Calu3 (cell line): ENCODE measurements at regions not wholly inside any gene's neighbourhood (a gene's known extent, or its start where the extent isn't known, plus 50 kb on each side); places are given as distances from the start of the nearest gene placed in this dataset.
"Not testable (repeated sequence)": the region's sequence is repeated elsewhere in the genome, so short reads cannot be mapped to it uniquely, and the experiment has no call there.

ENCODE experiments used
- BruUV-seq: library from RNA; stranded (reverse); fragments of 400-500 nt; replicated peaks from 2 replicates; lab custom pipeline; 2021; lab: Mats Ljungman, UMichigan
- CTCF ChIA-PET: fragments of 300-600 bp; sonication (Branson Sonifier 250); formaldehyde crosslinking; loops from one replicate; lab custom pipeline; 2022; ENCODE audit warnings: antibody characterized with exemption; lab: Charles Lee
- DNase-seq: peaks from one replicate; pipeline ENCODE4 v3.0.0; 2022
- H3K27ac Mint-ChIP-seq: one replicate; pipeline ENCODE4 v1.8.0; 2022; ENCODE audit warnings: mixed read lengths; ENCODE audit not compliant: unreplicated experiment
- H3K27me3 Mint-ChIP-seq: one replicate; pipeline ENCODE4 v1.8.0; 2022; ENCODE audit warnings: mixed read lengths; ENCODE audit not compliant: unreplicated experiment
- H3K36me3 Mint-ChIP-seq: one replicate; pipeline ENCODE4 v1.8.0; 2022; ENCODE audit warnings: mild to moderate bottlenecking, moderate library complexity, mixed read lengths; ENCODE audit not compliant: insufficient read depth, unreplicated experiment
- H3K4me1 Mint-ChIP-seq: one replicate; pipeline ENCODE4 v1.8.0; 2022; ENCODE audit warnings: mild to moderate bottlenecking, low read depth, mixed read lengths; ENCODE audit not compliant: unreplicated experiment
- H3K4me3 Mint-ChIP-seq: one replicate; pipeline ENCODE4 v1.8.0; 2022; ENCODE audit warnings: mild to moderate bottlenecking, low read depth, moderate library complexity, mixed read lengths; ENCODE audit not compliant: unreplicated experiment
- H3K9me3 Mint-ChIP-seq: one replicate; pipeline ENCODE4 v1.8.0; 2022; ENCODE audit warnings: low read depth, mixed read lengths; ENCODE audit not compliant: unreplicated experiment
- intact Hi-C: fragments of 100-400 bp; cut with micrococcal nuclease; formaldehyde crosslinking; loops from one replicate; pipeline ENCODE4 v1.10.0; 2022; ENCODE audit not compliant: unreplicated experiment
- TF ChIP-seq, protein P1 (sequence below): fragments of 200-600 bp; IDR thresholded peaks from one replicate; pipeline ENCODE4 v1.8.0; 2022; ENCODE audit warnings: antibody characterized with exemption; ENCODE audit not compliant: unreplicated experiment

DNA sequence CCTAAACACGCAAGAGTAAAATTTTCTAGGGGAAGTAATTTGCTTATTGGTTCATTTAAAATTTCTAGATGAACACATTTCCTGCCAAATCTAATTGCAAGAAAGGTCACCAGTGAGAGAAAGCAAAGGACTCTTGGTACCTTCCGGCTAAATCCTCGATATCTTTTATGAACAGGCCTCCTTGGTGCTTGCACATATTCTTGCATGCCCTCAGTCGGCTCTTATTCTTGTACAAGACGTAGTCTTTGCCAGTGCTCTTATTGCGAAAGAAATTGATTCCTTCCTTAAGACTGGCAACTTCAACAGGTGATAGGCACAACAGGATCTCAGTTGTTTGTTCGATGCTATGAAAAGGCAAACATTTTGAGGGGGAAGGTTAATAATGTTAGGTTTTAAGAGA is 141.7 kb upstream of the CARMIL1 start:
- no peak for DNase-seq
- Mint-ChIP-seq H3K36me3 (peaks cover 5% of the 10 kb centered on the region), H3K27ac (no peak overlapping the region), H3K9me3 (peaks cover 4% of the 10 kb centered on the region), H3K4me3 (peak overlapping the region; percentile 69), H3K4me1 (peaks cover 20% of the 10 kb centered on the region), H3K27me3 (no peaks in the 10 kb centered on the region)
- intact Hi-C loops: no loop called here
- CTCF ChIA-PET: interaction anchor here (1.2 to 1.8 kb wide), 3 partner anchors 36 to 45 kb away, joined by 3 to 6 read pairs (median 4); no protein-coding TSS in a partner anchor
- TF ChIP-seq, protein P1, sequence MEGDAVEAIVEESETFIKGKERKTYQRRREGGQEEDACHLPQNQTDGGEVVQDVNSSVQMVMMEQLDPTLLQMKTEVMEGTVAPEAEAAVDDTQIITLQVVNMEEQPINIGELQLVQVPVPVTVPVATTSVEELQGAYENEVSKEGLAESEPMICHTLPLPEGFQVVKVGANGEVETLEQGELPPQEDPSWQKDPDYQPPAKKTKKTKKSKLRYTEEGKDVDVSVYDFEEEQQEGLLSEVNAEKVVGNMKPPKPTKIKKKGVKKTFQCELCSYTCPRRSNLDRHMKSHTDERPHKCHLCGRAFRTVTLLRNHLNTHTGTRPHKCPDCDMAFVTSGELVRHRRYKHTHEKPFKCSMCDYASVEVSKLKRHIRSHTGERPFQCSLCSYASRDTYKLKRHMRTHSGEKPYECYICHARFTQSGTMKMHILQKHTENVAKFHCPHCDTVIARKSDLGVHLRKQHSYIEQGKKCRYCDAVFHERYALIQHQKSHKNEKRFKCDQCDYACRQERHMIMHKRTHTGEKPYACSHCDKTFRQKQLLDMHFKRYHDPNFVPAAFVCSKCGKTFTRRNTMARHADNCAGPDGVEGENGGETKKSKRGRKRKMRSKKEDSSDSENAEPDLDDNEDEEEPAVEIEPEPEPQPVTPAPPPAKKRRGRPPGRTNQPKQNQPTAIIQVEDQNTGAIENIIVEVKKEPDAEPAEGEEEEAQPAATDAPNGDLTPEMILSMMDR: no peak
- BruUV-seq: no TSS peak

DNA sequence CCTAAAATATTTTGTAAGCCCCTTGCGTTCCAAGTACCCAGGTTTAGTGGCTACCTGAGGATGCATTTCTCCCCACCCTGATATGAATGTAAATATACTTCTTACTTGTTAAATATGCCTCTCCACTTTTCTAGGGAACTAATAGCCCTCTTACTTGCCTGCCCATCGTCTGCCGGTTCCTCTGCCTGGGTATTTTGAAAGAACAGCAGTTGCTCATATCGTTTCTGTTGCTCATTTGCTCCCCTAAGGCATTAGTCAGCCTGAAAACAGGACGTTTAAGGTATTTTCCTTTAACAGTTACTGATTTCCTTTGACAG is 141.3 kb upstream of the CARMIL1 start:
- BruUV-seq: no TSS peak
- Mint-ChIP-seq H3K27ac (peak overlapping the region; percentile 11), H3K4me3 (peak overlapping the region; percentile 69), H3K9me3 (peaks cover under 1% of the 10 kb centered on the region), H3K36me3 (peaks cover 5% of the 10 kb centered on the region), H3K4me1 (peaks cover 20% of the 10 kb centered on the region), H3K27me3 (no peaks in the 10 kb centered on the region)
- TF ChIP-seq, protein P1: no peak
- no peak for DNase-seq
- intact Hi-C loops: loop anchor here (1.0 kb wide), 1 partner anchor 37 kb away; no protein-coding TSS in a partner anchor
- CTCF ChIA-PET: interaction anchor here (1.2 to 1.8 kb wide), 3 partner anchors 36 to 44 kb away, joined by 3 to 6 read pairs (median 4); no protein-coding TSS in a partner anchor

DNA sequence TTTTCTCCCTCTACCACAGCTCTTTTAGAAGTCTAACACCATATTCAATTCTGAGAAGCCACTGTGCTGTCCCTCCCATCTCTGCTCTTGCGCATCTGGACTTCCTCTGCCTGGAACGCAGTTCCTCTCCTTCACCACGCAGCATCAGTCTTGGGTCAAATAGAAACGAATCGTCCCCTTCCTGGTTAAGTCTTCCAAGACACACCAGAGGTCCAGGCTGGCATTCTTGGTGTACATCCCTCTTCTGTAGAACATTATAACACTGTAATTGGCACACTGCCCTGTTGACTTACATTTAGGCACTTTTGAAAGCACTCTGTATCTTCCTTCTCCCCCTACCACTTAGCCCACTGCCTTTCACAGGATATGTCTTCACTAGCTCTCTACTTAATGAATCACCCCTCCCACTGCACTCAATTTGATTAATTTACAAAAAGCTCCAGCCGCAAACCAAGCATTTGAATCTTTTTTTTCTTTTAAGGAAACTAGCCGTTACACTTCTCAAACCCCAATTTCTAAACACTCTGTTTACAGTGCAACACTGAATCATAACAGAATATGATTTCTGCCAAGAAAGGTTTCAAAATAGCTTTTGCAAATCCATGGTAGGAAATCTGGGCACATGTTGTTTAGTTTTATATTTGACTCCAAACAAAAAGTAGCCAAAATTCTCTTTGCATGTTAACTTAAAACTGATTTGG is 140.8 kb upstream of the CARMIL1 start:
- peaks cover 20% of the 10 kb centered on the region for H3K4me1 Mint-ChIP-seq
- no TSS peak for BruUV-seq
- intact Hi-C loops: loop anchor here (1.0 kb wide), 1 partner anchor 37 kb away; no protein-coding TSS in a partner anchor
- peaks cover 5% of the 10 kb centered on the region for H3K36me3 Mint-ChIP-seq
- no peaks in the 10 kb centered on the region for H3K27me3 Mint-ChIP-seq
- H3K4me3 Mint-ChIP-seq: peak overlapping the region; percentile 69
- DNase-seq: peak; percentile 72
- CTCF ChIA-PET: interaction anchor here (1.0 to 1.8 kb wide), 4 partner anchors 36 to 85 kb away, joined by 3 to 6 read pairs (median 4); no protein-coding TSS in a partner anchor
- TF ChIP-seq, protein P1: no peak
- no peaks in the 10 kb centered on the region for H3K9me3 Mint-ChIP-seq
- peak overlapping the region; percentile 11 for H3K27ac Mint-ChIP-seq

GRCh38 chr6:25138934-25139415 is 140.2 kb upstream of the CARMIL1 start:
- peaks cover 5% of the 10 kb centered on the region for H3K36me3 Mint-ChIP-seq
- H3K27ac Mint-ChIP-seq: peak overlapping the region; percentile 11
- H3K4me3 Mint-ChIP-seq: peak overlapping the region; percentile 69
- TF ChIP-seq, protein P1: no peak
- no TSS peak for BruUV-seq
- H3K9me3 Mint-ChIP-seq: no peaks in the 10 kb centered on the region
- intact Hi-C loops: loop anchor here (1.0 kb wide), 1 partner anchor 36 kb away; no protein-coding TSS in a partner anchor
- CTCF ChIA-PET: interaction anchor here (1.0 to 1.8 kb wide), 4 partner anchors 35 to 85 kb away, joined by 3 to 6 read pairs (median 4); no protein-coding TSS in a partner anchor
- no peak for DNase-seq
- H3K4me1 Mint-ChIP-seq: peaks cover 20% of the 10 kb centered on the region
- no peaks in the 10 kb centered on the region for H3K27me3 Mint-ChIP-seq

DNA sequence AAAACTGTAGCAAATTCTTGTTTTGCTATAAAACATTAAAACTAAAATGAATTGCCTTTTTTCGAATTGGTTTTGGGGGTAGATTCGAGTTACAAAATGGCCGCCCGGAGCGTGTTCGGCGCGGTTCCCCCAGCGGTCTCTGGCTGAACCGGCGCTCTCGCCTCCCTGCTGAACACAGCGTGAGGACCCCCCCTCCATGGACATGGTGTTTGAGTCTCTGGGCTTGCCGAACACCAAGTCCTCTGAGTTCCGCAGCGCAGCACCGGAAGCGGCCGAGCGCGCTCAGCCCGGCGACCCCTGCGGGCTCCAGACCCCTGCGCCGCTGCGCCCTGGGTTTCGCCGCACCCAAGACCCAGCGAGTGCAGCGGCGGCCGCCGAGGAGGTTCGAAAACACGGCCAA is 139.6 kb upstream of the CARMIL1 start:
- H3K4me3 Mint-ChIP-seq, H3K27me3 Mint-ChIP-seq, DNase-seq, BruUV-seq, H3K9me3 Mint-ChIP-seq, intact Hi-C loops, H3K27ac Mint-ChIP-seq, H3K36me3 Mint-ChIP-seq: not testable (repeated sequence)
- CTCF ChIA-PET: interaction anchor here (1.0 kb wide), 1 partner anchor 84 kb away, joined by 3 read pairs; no protein-coding TSS in a partner anchor
- H3K4me1 Mint-ChIP-seq: peaks cover 20% of the 10 kb centered on the region
